Gastrocnemius medialis (tissue), 4 donors: ENCODE measurements at regions not wholly inside any gene's neighbourhood (a gene's known extent, or its start where the extent isn't known, plus 50 kb on each side); places are given as distances from the start of the nearest gene placed in this dataset.
"Not testable (repeated sequence)": the region's sequence is repeated elsewhere in the genome, so short reads cannot be mapped to it uniquely, and the experiment has no call there.

Source experiments
- ATAC-seq, 2 donors: fragments of 150-250 bp; one replicate each; pipeline ENCODE4 v1.9.1; 2016
- DNase-seq, 2 donors: peaks; one replicate each; pipeline ENCODE4 v3.0.0-alpha.2; 2019
- H3K27ac ChIP-seq, 4 donors: fragments of 200-600 bp; sonication (generic); 1 replicate in 1 of 4; 2 replicates in 3 of 4; pipeline ENCODE4 v1.5.1; 2016 to 2018; ENCODE audit warnings: mild to moderate bottlenecking in 2 of 4, moderate library complexity in 1 of 4
- H3K27me3 ChIP-seq, 3 donors: fragments of 200-600 bp; sonication (generic) in 2 of 3; 1 replicate in 1 of 3; 2 replicates in 2 of 3; pipeline versions ENCODE4 v1.5.1 to v1.6.0; 2016 to 2019; ENCODE audit warnings: mild to moderate bottlenecking in 1 of 3, moderate library complexity in 1 of 3
- H3K36me3 ChIP-seq, 2 donors: fragments of 200-600 bp; sonication (generic) in 1 of 2; one replicate each; pipeline ENCODE4 v1.5.1; 2017 to 2018
- H3K4me1 ChIP-seq, 2 donors: fragments of 200-600 bp; sonication (generic) in 1 of 2; one replicate each; pipeline ENCODE4 v1.5.1; 2016 to 2017; ENCODE audit warnings: mild to moderate bottlenecking in 2 of 2
- H3K4me3 ChIP-seq, 4 donors: fragments of 200-600 bp; sonication (generic) in 3 of 4; 1 replicate in 1 of 4; 2 replicates in 3 of 4; pipeline ENCODE4 v1.5.1; 2016 to 2019; ENCODE audit warnings: mild to moderate bottlenecking in 2 of 4
- H3K9me3 ChIP-seq, 3 donors: fragments of 200-600 bp; sonication (generic) in 2 of 3; 1 replicate in 1 of 3; 2 replicates in 2 of 3; pipeline ENCODE4 v1.5.1; 2016 to 2019
- in situ Hi-C, 4 donors: fragments of 200-750 bp; cut with MboI; loops; one replicate each; pipeline versions ENCODE4 v1.15.0 to v1.8.0; 2017; ENCODE audit warnings: low sequenced_read_pairs in 4 of 4
- intact Hi-C: fragments of 100-400 bp; cut with DNase I; formaldehyde crosslinking; loops from one replicate; pipeline ENCODE4 v1.15.1; 2023; ENCODE audit warnings: low total_unique reads

DNA sequence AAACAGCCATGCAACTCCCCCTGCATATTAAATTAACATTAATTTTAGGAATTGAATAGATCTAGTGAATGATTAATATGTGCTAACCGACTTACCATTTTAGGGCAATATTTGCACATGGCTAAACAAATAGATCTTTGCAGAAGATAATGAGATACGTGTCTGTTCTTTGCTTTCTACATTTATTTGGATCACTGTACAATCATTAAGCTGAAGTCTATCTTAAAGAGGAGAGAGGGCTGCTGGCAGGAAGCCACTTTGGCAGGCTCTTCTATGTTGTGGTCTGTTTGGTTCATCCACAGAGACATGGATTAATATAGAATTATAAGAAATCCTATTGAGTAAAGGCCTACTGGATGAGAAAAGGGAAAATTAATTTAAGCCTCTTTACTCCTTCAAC lies 318.5 kb downstream of the ANKRD30B start:
- ATAC-seq, H3K27ac ChIP-seq, intact Hi-C loops, H3K4me3 ChIP-seq, DNase-seq, H3K9me3 ChIP-seq, H3K27me3 ChIP-seq, H3K36me3 ChIP-seq, H3K4me1 ChIP-seq, in situ Hi-C loops: not testable (repeated sequence)

DNA sequence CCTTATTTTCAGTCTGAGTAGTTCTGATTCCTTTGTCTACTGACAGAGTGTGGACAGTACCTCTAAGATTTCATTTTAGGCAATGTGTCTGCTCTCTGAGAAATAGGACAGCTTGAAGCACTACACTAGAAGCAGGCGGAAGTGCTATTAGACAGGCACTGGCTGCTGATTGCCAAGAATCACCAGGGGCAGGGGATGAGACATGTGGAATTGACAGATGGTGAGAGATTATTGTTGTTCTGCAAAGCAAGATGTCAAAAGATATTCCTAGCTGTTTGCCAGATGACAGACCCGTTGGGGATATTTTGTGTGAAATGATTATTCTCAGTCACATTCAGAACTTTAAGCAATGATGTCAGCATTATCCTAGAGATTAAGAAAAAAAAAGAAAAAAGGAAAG lies 323.3 kb downstream of the ANKRD30B start:
- intact Hi-C loops, DNase-seq, in situ Hi-C loops, H3K9me3 ChIP-seq, H3K4me1 ChIP-seq, H3K27ac ChIP-seq, ATAC-seq, H3K27me3 ChIP-seq, H3K36me3 ChIP-seq, H3K4me3 ChIP-seq: not testable (repeated sequence)
